GM12865 (cell line): ENCODE measurements at regions not wholly inside any gene's neighbourhood (a gene's known extent, or its start where the extent isn't known, plus 50 kb on each side); places are given as distances from the start of the nearest gene placed in this dataset.

Source experiments
- DNase-seq: peaks from one replicate; pipeline ENCODE4 v3.0.0; 2010; ENCODE audit warnings: low read depth
- H3K4me3 ChIP-seq: 2 replicates; pipeline ENCODE4 v1.5.1; 2011; ENCODE audit warnings: mild to moderate bottlenecking, low read depth, low read length, control low read depth
- CTCF ChIP-seq: IDR thresholded peaks from 2 replicates; pipeline ENCODE4 v1.5.1; 2011; ENCODE audit warnings: low read length, control low read depth, low read depth, inconsistent platforms; ENCODE audit not compliant: insufficient read depth; ENCODE audit errors: missing control alignments

DNA sequence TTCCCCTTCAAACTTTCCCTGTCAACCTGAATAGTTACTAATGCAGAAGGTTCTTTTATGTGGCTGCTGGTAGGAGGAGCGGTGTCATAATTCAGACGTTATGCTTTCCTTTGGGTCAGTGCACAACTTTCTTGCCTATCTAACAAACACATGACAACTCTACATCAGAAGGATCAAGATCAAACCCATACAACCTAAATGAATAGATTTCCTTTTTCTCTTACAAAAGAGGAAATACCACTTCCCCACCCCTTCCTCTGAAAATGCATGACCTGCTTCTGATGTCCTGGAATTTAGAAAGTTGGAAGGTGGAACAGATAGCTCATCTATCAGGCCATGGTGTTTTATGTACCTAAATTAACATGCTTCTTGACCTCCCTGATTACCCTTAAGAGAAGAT lies 75.7 kb upstream of the ADGRL4 start:
- no peak for DNase-seq

GRCh38 chr1:79079770-79080169 lies 73.2 kb upstream of the ADGRL4 start:
- no peak for DNase-seq
- TF ChIP-seq CTCF: no peak
- no peak overlapping the region for H3K4me3 ChIP-seq

More for the DNA sequence above, 75.7 kb upstream of the ADGRL4 start:
- TF ChIP-seq CTCF: no peak
- no peak overlapping the region for H3K4me3 ChIP-seq

- no peak overlapping the region for H3K4me3 ChIP-seq
- DNase-seq: no peak
- no peak for TF ChIP-seq CTCF
Measured at GRCh38 chr1:79074975-79075374, 68.4 kb upstream of the ADGRL4 start.

DNA sequence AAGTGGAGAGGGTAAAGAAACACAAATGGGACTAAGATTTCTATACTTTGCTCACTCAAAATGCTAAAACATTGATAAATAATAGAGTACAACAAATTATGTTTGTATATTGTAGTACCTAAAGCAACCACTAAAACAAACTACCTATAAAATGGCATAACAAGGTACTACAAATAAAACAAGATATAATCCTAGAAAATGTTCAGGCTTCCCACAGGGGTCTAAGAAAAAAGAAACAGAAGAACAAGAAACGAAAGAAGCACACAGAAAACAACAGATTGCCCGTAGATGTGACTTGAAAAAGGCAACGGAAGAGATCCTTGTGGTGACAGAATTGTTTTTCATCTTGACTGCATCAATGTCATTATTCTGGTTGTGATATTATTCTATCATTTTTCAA lies 63.3 kb upstream of the ADGRL4 start:
- no peak for DNase-seq
- H3K4me3 ChIP-seq: no peak overlapping the region
- no peak for TF ChIP-seq CTCF

GRCh38 chr1:79059341-79059740 lies 52.8 kb upstream of the ADGRL4 start:
- no peak for DNase-seq
- H3K4me3 ChIP-seq: no peak overlapping the region
- no peak for TF ChIP-seq CTCF
